ENCODE measurements at regions not wholly inside any gene's neighbourhood (a gene's known extent, or its start where the extent isn't known, plus 50 kb on each side); places are given as distances from the start of the nearest gene placed in this dataset.

GRCh38 chr11:15897211-15897960 lies 459.0 kb downstream of the SOX6 start:
- TF ChIP-seq CTCF (IDR thresholded peaks at IDR 0.05) (no peak), POLR2A (IDR thresholded peaks at IDR 0.05) (no peak)
